ENCODE measurements at regions not wholly inside any gene's neighbourhood (a gene's known extent, or its start where the extent isn't known, plus 50 kb on each side); places are given as distances from the start of the nearest gene placed in this dataset.

GRCh38 chr7:13115157-13115772 lies 427.8 kb downstream of the ARL4A start:
- peak; percentile 65 for DNase-seq (ENCODE audit: low read depth, low spot score)
- Histone ChIP-seq H3K79me2 (ENCODE audit: control insufficient read depth, insufficient read depth, low read length) (no peaks in the 10 kb centered on the region), H3K4me3 (replicated peaks in 1 of 3; ENCODE audit: insufficient read depth in 1 of 3, low read depth in 1 of 3, low read length in 3 of 3) (no peak overlapping the region), H3K4me1 (ENCODE audit: control insufficient read depth, extremely low read depth, insufficient read depth, low read length) (no peaks in the 10 kb centered on the region), H3K36me3 (ENCODE audit: control insufficient read depth in 2 of 2, extremely low read depth in 1 of 2, insufficient read depth in 2 of 2, low read length in 2 of 2) (no peaks in the 10 kb centered on the region), H3K4me2 (ENCODE audit: insufficient read depth, low read length) (no peak overlapping the region), H3K27ac (ENCODE audit: insufficient read depth, low read depth, low read length) (no peak overlapping the region), H4K20me1 (replicated peaks; ENCODE audit: control insufficient read depth, extremely low read depth, insufficient read depth, low read length) (no peaks in the 10 kb centered on the region), H3K9me1 (replicated peaks; ENCODE audit: control insufficient read depth, extremely low read depth, insufficient read depth, low read length) (no peaks in the 10 kb centered on the region), H3K9me3 (replicated peaks; ENCODE audit: control insufficient read depth, insufficient read depth, low read length) (no peaks in the 10 kb centered on the region), H3K27me3 (ENCODE audit: control insufficient read depth in 2 of 2, insufficient read depth in 2 of 2, low read length in 2 of 2) (no peaks in the 10 kb centered on the region), H2AFZ (ENCODE audit: low read depth, low read length) (peak overlapping the region; percentile 65), H3K9ac (replicated peaks; ENCODE audit: extremely low read depth, insufficient read depth, low read length) (no peak overlapping the region)
- CTCF ChIA-PET = interaction anchor here (0.6 to 5.5 kb wide), 14 partner anchors 10 to 1576 kb away, joined by 3 to 219 read pairs (median 5); partner anchors contain the start of gene ARL4A
- TF ChIP-seq GATA2 (IDR thresholded peaks at IDR 0.05; ENCODE audit: insufficient read depth, insufficient read length, low read depth, low read length) (no peak), POLR2AphosphoS5 (IDR thresholded peaks at IDR 0.05; ENCODE audit: insufficient read depth, low read depth, low read length) (no peak), EZH2 (IDR thresholded peaks at IDR 0.05; ENCODE audit: borderline replicate concordance, low read depth, low read length, severe bottlenecking) (no peak), MYC (IDR thresholded peaks at IDR 0.05; ENCODE audit: low read depth, low read length) (no peak), POLR2A (IDR thresholded peaks at IDR 0.05; ENCODE audit: low read depth, low read length) (no peak), JUN (IDR thresholded peaks at IDR 0.05; ENCODE audit: borderline replicate concordance, insufficient read depth, insufficient read length, low read depth) (no peak), FOS (IDR thresholded peaks at IDR 0.05; ENCODE audit: borderline replicate concordance, insufficient read depth, low read length) (no peak)
- TF ChIP-seq, protein P1, sequence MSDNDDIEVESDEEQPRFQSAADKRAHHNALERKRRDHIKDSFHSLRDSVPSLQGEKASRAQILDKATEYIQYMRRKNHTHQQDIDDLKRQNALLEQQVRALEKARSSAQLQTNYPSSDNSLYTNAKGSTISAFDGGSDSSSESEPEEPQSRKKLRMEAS (IDR thresholded peaks at IDR 0.05; ENCODE audit: insufficient read depth, insufficient read length) = no peak
- TF ChIP-seq, protein P2, sequence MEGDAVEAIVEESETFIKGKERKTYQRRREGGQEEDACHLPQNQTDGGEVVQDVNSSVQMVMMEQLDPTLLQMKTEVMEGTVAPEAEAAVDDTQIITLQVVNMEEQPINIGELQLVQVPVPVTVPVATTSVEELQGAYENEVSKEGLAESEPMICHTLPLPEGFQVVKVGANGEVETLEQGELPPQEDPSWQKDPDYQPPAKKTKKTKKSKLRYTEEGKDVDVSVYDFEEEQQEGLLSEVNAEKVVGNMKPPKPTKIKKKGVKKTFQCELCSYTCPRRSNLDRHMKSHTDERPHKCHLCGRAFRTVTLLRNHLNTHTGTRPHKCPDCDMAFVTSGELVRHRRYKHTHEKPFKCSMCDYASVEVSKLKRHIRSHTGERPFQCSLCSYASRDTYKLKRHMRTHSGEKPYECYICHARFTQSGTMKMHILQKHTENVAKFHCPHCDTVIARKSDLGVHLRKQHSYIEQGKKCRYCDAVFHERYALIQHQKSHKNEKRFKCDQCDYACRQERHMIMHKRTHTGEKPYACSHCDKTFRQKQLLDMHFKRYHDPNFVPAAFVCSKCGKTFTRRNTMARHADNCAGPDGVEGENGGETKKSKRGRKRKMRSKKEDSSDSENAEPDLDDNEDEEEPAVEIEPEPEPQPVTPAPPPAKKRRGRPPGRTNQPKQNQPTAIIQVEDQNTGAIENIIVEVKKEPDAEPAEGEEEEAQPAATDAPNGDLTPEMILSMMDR (IDR thresholded peaks at IDR 0.05; ENCODE audit: extremely low read depth in 1 of 2, insufficient read depth in 1 of 2, low read depth in 1 of 2, low read length in 2 of 2) = no peak
- dilution Hi-C loops (cut with MboI; ENCODE audit: extremely low pct_ligation_motif_present, low sequenced_read_pairs) (no loop called here), intact Hi-C loops (cut with micrococcal nuclease) (loop anchor here (5.0 to 10.0 kb wide), 6 partner anchors 88 to 588 kb away; no protein-coding TSS in a partner anchor)
- no TSS peak for BruUV-seq (replicated peaks)
- FAIRE-seq = no peak
- POLR2A ChIA-PET = interaction anchor here (1.2 kb wide), 1 partner anchor 428 kb away, joined by 4 read pairs; the partner anchor contains the start of gene ARL4A

All from endothelial cell of umbilical vein (primary cell).